Astrocyte of the hippocampus (primary cell): ENCODE measurements at regions not wholly inside any gene's neighbourhood (a gene's known extent, or its start where the extent isn't known, plus 50 kb on each side); places are given as distances from the start of the nearest gene placed in this dataset.

Source experiments
- DNase-seq: peaks from one replicate; pipeline ENCODE4 v3.0.0; 2011; ENCODE audit warnings: low read depth, low spot score

DNA sequence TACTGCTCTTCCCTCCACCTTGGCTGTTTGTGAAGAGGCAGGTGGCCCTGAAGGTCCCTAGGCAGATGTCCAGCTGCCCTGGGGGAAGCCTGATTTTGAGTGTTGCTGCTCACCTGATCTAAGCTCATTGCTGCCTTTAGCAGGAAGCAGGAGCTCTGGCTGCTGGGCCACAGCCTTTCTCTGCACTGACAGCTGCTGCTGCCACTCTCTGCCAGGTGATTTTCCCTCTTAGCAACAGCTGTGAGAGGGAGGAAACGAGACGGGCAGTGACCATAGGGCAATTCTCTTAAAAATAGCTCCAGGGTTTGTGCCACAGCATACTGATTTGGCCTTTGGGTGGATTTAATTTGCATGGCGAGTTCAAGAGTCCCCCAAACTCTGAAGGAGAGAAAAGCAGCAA, 415.8 kb upstream of the SEMA6D start:
- DNase-seq = no peak

DNA sequence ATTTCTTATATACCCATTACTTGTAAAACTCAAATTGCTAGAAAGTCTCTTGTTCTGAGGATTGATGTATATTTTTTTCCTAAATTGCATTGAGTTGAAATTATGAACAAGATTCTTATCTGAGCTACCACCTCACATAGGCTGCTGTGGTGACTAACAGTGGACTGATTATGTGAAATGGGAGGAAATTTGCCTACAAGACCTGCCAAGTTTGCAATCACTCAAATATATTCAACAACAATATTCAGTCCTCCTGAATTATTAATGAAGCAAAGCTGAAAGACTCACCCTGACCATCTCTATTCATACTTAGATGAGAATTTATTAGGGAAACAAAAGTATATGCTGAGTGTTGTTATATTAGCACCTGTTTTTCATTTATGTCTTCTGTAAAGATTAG, 412.6 kb upstream of the SEMA6D start:
- no peak for DNase-seq

DNA sequence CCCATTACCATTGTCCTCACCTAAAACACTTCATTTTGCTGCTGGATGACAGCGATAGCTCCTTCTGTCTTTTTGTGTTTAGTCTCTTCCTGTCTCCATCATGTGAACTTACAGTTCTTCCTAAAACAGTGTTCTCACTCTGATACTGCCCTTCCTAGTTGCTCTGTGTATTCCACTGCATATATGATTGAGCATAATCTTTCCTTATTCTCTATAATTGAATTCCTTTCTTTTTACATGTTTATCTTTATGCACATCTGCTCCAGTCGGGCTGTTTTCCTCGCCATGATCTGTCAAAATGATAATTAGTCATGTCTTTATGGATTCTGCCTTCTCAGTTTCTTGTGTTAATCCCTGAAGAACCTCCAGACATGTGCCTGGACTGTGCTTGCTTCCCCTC, 405.1 kb upstream of the SEMA6D start:
- DNase-seq = no peak

DNA sequence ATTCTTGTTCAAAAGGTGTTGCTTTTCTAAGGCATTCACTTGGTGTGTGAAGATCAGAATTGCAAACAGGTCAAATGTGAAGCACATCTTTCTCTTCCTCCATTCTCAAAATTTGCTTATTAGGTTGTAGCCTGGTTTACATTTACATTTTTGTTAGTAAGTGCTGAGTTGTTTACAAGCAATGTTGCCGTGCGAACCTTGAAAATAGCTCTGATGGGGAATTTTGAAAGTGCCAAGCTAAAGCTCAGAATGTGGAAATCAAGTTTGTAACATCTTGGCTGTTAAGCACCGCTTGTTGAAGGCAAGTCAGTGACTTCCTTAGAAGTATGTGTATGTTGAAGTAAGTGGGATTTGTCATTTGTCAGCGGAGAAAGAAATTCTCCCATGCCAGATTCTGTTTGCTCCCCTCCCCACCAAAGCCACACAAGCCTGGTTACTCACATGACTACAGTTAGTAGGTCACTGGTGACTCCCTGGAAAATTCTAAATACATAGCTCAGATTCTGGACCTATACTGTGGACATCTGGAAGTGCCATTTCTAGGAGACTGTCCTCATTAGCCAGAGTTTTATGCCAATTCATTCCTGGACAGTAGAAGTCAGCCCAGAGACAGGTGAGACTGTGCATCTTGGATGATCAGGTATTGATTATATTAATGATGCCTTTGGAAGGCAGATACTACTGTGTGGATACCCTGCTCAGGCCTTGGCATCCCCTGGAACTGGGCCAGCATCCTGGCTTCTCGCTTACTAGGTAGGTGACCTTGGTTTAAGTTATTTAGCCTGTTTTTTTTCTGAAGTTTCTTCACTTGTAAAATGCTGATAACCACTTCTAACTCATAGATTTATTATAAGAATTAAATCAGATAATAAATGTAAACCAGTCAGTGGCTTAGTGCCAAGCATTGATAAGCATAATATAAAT, 390.6 kb upstream of the SEMA6D start:
- no peak for DNase-seq

DNA sequence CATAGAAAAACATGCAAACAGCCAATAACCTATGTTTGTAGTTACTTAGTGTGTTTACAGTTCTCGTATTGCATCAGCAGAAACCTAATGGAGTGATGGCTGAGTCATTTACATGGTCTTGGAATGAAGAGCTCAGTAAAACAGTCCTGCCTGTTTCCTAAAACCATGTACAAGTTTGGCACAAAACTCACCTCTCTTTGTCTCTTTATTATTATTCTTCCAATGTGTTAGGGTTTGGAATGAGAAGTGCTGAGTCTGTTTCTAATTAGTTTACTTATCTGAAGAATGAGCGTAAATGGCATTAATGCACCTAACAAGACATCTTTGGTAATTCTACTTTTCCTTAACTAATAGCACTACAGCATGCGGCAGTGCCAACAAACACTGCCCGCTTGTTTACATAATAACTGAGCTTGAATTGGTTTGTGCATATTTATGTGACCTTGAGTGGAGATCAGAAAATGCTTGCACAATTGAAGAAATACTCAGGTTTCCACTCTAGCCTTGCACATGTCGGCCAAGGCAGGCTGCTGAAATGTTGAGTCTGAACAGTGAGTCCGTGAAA, 385.4 kb upstream of the SEMA6D start:
- peak; percentile 56 for DNase-seq

DNA sequence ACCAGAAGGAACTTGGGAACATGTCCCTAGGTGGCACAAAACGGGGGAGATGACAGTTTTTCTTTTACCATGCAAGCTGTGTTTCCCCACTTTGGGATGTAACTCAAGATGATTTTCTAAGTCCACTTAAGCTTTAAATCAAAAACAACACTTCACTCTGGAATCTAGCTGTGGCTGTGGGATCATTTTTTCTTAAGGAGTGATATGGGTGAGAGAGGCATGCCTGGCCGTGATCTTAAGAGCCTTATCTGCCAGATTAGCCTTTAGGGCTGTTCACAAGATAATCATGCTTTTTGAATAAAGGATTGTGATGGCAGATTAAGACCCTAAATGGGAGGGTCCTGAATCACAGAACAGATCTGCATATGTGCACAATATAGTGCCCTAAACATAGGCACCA, 384.8 kb upstream of the SEMA6D start:
- peak; percentile 21 for DNase-seq

DNA sequence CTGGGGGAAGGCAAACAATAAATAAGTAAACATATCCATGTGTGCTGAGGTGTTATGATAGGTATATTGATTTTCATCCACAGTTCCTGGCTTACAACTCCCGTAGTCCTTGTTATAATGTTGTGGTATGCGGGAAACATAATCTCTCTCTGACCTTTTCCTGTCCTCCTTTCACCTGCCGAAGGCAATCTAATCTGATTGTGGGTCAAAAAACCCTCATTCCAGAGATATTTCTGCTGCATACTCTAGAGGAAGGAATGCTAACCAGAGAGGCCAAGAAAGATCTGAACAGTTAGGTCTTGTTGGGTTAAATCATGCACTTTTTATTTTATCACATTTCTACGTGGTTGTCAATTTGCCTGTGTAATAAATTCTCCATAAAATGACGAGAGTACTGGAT, 383.6 kb upstream of the SEMA6D start:
- DNase-seq = peak; percentile 31

DNA sequence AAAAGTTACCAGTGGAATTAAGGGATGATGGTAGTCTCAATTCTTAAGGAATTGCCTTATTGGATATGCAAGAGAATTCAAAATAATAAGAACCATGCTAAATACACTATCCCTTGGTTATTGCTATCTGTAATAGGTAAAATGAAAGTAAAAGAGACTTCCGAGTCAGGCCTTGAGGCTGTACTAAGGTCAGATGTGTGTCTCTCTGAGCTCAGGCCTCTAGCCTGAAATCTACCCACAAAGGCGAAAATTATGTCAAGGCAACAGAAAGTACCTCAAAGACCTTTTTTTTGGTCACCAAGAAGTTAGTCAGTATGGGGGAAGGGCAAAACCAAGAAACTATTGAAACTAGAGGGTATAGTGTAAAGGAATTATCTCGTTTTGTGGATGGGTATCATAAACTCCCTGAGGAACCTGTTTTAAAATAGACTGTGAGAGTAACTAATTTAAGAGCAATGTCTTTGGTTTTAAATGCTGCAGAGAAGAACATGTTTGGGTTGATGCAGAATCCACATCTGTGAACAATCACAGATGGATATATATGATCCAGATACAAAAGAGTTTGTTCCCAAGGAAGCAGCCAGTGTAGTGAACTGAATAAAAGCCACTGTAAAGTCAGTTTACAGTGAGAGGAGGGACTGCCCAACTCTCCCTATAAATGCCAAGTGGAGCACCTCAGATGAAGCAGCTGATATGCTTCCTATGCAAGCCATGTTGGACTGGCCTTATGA, 382.3 kb upstream of the SEMA6D start:
- DNase-seq = no peak

DNA sequence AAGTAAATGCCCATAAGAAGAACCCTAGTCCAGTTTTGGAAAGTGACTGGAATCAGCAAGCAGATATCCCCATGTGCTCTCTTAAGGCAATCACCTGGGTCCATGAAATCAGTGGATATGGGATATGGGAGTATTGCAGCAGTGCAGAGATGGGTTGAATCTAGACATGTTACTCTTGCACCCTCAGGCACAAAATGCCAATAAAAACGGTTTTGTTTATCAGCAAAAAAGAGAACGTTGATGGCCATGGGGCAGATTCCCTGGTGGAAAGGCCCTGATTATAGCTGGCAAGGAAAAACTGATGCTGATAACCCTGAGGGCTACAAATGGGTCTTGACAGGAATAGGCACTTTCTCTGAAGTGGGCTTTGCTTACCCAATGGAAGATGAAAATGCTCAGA, 380.2 kb upstream of the SEMA6D start:
- DNase-seq = no peak

DNA sequence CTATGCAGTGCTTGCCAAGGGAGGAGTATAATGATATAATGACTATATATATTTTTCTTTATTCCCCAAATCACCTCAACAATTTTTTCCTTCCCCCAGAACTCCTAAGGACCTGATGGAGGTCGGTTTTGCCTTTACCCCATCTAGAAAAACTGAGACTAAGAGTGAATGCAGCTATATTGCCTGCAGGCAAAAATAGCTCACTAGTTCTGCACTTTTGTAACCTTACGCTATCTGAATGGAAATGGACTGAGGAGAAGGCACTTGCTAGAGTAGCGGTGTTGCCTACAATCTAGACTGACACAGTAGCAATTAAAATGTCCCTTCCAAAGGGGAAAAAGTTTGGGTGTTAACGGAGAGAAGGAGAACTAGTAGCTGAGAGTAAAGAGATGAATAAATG, 379.5 kb upstream of the SEMA6D start:
- no peak for DNase-seq

DNA sequence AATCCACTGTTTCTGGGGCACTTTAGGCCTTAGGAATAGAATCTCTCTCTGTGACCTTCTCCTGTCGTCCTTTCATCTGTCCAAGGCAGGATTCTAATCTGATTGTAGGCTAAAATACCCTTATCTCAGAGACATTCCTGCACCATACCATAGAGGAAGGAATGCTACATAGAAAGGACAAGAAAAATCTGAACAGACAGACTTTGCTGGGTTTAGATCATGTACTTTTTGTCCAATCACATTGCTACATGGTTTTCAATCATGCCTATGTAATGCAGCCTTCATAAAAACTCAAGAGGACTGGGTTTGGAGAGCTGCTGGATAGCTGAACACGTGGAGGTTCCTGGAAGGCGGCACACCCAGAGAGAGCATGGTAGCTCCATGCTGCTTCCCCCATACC, 378.5 kb upstream of the SEMA6D start:
- DNase-seq = no peak

DNA sequence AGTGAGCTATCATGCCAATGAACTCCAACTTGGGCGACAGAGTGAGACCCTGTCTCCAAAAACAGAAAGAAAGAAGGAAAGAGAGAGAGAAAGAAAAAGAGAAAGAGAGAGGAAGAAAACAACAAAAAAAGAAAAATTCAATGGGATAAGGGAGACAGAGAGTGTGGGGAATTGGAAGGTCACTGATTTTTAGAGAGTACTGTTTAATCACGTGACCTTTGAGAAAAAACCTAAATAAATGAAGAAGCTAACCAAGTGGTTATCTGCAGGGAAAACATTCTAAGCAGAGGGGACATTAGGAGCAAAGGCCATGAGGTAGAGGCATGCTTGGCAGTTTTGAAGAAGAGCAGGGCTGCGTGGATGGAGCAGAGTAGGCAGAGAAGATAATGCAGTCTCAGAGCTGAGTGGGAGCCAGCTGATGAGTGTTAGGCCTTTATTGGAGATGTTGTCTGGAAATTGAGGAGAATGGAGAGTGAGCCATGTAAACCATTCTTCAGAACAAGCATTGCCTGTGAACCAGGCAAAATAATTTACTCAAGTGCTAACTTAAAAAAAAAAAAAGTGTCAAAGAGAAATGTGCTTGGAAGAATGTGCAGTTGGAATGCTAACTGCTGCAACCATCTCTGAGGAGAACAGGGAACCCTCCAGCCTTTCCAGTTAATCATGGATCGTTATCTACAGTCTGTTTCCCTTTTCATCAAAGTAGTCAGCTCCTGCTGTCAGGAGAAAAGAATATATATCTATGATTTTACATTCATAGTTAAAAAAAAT, 377.3 kb upstream of the SEMA6D start:
- peak; percentile 7 for DNase-seq

DNA sequence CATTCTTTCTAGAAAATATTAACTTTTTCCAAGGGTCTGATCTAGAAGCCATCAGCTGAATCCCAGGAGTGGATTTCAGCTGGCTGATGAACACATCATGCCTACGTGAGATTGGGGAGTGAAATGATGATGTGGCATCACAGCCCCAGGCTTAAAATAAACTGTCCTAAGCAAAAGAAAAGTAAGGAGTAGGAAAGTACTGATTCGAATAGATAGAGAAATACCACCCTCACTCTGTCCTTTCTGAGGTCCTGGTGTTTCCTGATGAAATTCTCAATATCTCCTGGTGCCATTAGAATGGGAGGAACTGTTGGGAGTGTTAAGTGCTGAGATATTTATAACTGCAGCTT, 376.8 kb upstream of the SEMA6D start:
- no peak for DNase-seq

DNA sequence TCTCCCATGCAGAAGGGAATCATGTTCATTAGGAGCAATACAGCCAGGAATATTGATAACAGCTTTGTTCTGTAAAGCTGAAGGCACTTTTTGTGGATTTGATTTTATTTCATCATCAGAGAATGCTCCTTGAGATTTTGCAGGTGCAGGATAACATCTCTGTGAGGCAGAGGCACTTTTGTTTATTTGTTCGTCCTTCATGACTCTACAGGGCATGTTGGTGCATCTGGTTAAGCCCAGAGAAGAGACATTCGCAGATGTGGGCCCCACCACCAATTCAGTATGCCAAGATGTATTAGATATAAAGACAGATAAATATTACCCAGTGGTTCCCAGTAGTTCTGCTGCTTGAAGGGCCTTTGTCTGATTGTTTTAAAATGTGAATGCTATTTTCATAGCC, 368.1 kb upstream of the SEMA6D start:
- no peak for DNase-seq

DNA sequence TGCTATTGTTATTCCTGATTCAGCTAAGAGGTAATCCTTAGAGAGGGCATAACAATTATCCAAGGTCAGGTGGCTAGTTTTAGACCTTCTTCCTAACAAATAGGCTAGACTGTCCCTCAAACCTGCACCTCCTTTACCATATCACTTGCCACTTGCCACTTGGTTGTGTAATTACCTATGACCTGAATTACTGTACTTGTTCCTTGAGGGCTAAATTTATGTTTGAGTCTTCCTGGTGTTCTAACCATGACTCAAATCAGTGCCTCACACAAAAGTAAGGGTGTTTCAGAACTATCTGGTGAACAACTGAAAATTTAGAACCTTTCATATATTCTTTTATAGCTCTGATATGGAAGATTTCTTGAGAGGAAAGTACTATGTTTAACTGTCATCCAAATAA, 365.8 kb upstream of the SEMA6D start:
- DNase-seq = no peak

DNA sequence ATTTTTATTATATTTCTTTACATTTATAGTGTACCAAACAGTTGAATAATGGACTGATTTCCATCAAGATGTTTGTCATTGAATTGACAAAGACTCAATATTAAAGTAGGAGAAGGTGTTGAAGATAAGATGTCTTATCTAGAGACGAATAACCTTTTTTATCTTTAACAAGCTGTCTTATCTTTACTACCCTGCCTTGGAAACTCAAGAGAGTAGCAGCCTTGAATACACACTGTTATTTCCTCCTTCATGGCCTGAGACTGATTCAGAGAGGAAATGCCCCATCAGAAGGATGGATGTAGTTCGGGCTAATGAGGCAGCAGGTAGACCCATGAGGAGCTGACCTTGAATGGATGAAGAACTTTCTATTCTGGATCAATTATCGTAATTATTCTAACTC, 365.1 kb upstream of the SEMA6D start:
- DNase-seq = no peak

DNA sequence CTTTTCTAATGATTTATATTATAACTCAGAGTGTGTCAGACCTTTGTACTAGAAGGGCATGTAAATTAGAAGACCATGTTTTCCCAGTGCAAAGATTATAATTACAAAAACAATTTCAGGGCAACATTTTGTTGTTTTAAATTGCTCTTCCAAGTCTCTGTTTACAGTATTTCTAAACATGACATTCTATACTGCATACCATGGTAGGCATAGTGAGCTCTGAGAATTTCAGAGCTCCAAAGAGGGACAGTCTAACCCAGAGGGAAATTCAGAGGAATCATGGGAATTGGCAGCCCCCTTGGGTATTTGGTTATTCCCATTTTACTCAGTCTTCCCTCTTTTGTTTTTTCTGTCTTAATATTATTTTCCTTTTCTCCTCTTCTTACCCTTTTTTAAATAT, 361.5 kb upstream of the SEMA6D start:
- DNase-seq = no peak

DNA sequence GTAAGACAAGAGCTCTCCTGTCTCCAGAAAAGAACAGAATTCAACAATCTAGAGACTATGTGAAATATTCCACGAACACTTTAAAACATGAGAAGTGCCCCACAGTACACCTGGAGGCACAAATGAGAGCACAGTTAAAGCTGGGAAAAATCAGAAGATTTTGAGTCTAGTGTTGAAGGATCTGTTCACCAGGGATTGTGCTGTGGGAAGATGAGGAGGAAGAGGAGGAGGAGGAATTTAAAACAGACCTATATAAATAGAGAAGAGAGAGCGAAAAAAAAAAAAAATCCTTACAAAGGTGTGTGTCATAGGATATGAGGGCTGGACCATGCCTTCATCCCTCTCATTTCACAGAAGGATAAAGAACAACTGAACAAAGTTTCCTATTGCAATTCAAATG, 361.0 kb upstream of the SEMA6D start:
- DNase-seq = no peak

DNA sequence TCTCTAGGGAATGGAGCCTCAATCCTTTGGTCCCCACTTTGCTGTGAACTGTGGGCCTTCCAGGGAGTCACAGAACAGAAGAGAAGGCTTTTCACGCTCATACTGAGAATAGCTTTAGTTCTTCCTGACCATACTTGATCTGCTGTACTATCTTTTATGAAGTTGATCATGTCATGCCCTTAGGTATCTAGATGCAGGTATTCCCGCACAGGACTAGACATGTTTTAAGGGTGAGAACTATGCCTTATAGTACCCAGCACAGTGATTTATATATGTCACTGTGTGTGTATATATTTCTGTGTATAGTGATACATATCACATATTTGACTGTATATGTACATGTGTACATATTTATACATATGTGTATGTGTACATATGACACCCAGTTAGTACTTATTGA, 358.4 kb upstream of the SEMA6D start:
- DNase-seq = no peak

DNA sequence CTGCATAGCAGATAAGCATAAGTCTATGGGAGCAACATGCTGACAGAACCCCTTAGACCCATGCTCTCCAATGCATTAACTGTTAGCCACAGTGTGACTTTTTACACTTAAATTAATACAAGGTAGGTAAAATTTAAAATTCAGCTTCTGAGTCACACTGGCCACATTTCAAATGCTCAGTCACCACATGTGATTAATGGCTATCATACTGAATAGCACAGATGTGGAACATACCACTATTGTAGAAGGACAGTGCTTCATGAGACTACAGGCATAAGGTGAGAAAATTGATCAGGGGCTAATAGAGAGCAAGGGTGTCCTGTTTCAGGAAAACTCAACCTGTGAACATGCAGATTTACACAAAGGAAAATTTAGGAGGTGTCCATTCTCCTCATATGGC, 357.0 kb upstream of the SEMA6D start:
- peak; percentile 29 for DNase-seq

DNA sequence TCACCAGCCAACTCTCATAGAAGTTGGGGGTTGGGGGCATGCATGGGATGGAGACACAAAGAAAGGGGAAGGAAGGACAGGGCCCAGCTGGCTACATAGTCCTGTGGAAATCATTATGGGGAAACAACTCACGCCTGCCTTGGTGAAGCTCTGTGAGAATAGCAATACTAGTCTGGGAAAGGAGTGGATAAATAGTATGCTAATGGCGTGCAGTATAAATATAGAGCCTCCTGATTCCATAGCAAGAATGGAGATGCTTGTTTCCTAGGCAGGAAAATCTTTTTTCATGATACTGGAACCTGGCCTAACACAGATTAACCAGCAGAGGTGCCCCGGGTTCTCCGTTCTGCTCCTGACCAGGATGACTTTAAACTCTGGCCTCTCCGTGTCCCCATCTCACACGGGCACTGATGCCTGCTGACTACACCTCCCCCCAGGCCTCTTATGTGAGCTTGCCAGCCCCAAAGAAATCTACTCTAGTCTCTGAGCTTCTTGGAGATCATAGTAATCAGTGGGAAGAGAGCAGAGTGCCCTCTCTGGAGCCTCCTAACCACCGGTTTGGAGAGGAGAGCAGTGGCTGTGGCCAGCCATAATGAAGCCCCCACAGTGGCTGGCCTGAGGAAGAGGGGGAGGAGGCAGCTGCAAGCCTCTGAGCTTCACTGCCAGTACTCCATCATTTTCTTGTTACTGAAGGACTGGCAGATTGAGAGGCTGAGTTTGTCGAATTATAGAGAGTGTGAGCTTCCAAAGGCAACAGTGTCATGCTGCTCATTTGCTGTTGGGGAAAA, 355.0 kb upstream of the SEMA6D start:
- DNase-seq = no peak
